Lung (tissue), 11 donors: ENCODE measurements at regions not wholly inside any gene's neighbourhood (a gene's known extent, or its start where the extent isn't known, plus 50 kb on each side); places are given as distances from the start of the nearest gene placed in this dataset.

Experiments
- ATAC-seq: fragments of 200-7000 bp; cut with Tn5 transposase; one replicate; pipeline ENCODE4 v1.9.1; 2020; ENCODE audit warnings: moderate number of reproducible peaks; ENCODE audit not compliant: insufficient read depth, low FRiP score
- DNase-seq, 3 donors: peaks; one replicate each; pipeline ENCODE4 v3.0.0-alpha.2; 2013 to 2017
- H3K27ac ChIP-seq, 2 donors: one replicate each; pipeline ENCODE4 v1.5.1; 2013; ENCODE audit warnings: mild to moderate bottlenecking in 2 of 2, moderate library complexity in 2 of 2, control low read depth in 1 of 2, inconsistent platforms in 1 of 2, low read depth in 1 of 2, low read length in 1 of 2
- H3K27me3 ChIP-seq, 3 donors: one replicate each; pipeline ENCODE4 v1.5.1; 2013; ENCODE audit warnings: low read length in 2 of 3; ENCODE audit not compliant: control insufficient read depth in 3 of 3, insufficient read depth in 3 of 3
- H3K36me3 ChIP-seq, 4 donors: one replicate each; pipeline ENCODE4 v1.5.1; 2013; ENCODE audit warnings: low read length in 4 of 4, mild to moderate bottlenecking in 1 of 4, moderate library complexity in 1 of 4; ENCODE audit not compliant: control insufficient read depth in 4 of 4, insufficient read depth in 4 of 4
- H3K4me1 ChIP-seq, 5 donors: one replicate each; pipeline ENCODE4 v1.5.1; 2013; ENCODE audit warnings: low read length in 5 of 5, mild to moderate bottlenecking in 2 of 5, moderate library complexity in 1 of 5; ENCODE audit not compliant: control insufficient read depth in 5 of 5, insufficient read depth in 5 of 5
- H3K4me3 ChIP-seq: one replicate; pipeline ENCODE4 v1.5.1; 2013; ENCODE audit warnings: mild to moderate bottlenecking, control low read depth, moderate library complexity
- H3K9ac ChIP-seq, 2 donors: one replicate each; pipeline ENCODE4 v1.5.1; 2013; ENCODE audit warnings: low read length in 2 of 2, control low read depth in 1 of 2; ENCODE audit not compliant: insufficient read depth in 1 of 2
- H3K9me3 ChIP-seq, 4 donors: one replicate each; pipeline ENCODE4 v1.5.1; 2013; ENCODE audit warnings: low read length in 3 of 4, mild to moderate bottlenecking in 1 of 4, moderate library complexity in 1 of 4; ENCODE audit not compliant: control insufficient read depth in 4 of 4, insufficient read depth in 3 of 4
- CTCF ChIP-seq: IDR thresholded peaks from 2 replicates; pipeline ENCODE4 v1.5.1; 2012; ENCODE audit warnings: mild to moderate bottlenecking; ENCODE audit errors: control extremely low read depth, extremely low read depth
- WGBS, 2 donors: extraction: QIAGEN DNeasy Blood & Tissue Kit; methylation state at CpG; one replicate each; pipeline ENCODE4 v1.1.7; 2013; 5-methylcytosine and 5-hydroxymethylcytosine counted together
- donor health status: control.
- donor health status: control.
- donor health status: Bipolar disorder and iron deficiency.
- donor health status: healthy.
- donor health status: DM: yes; HTN: yes; CAD: no.

- peaks cover 2 to 11% (median 6%) of the 10 kb centered on the region in 4 donors for H3K9me3 ChIP-seq
- no peak for ATAC-seq
- no peak overlapping the region for H3K27ac ChIP-seq
- H3K4me1 ChIP-seq = no peaks in the 10 kb centered on the region
- no peak for DNase-seq
- H3K4me3 ChIP-seq = no peak overlapping the region
- no peak for TF ChIP-seq CTCF
- no peaks in the 10 kb centered on the region for H3K36me3 ChIP-seq
- no peak overlapping the region for H3K9ac ChIP-seq
- WGBS, 2 donors = 78 to 81% methylated on average over 2 of the region's 2 CpGs
- no peaks in the 10 kb centered on the region for H3K27me3 ChIP-seq
Observed at GRCh38 chr14:22325676-22326400, 263.2 kb downstream of the DAD1 start.

GRCh38 chr14:22320362-22320750 lies 268.7 kb downstream of the DAD1 start:
- no peaks in the 10 kb centered on the region for H3K27me3 ChIP-seq
- H3K27ac ChIP-seq = no peak overlapping the region
- 46 to 63% methylated on average over 4 of the region's 4 CpGs for WGBS, 2 donors
- ATAC-seq (no peak), DNase-seq (no peak)
- H3K9me3 ChIP-seq = no peaks in the 10 kb centered on the region
- peaks cover 0 to under 1% (median 0%) of the 10 kb centered on the region in 5 donors for H3K4me1 ChIP-seq
- H3K36me3 ChIP-seq = no peaks in the 10 kb centered on the region
- no peak overlapping the region for H3K9ac ChIP-seq
- no peak for TF ChIP-seq CTCF
- H3K4me3 ChIP-seq = no peak overlapping the region

- 32 to 38% methylated on average over 4 of the region's 4 CpGs for WGBS, 2 donors
Observed at GRCh38 chr14:22319526-22320361, 269.3 kb downstream of the DAD1 start.

More at GRCh38 chr14:22319526-22320361, 269.3 kb downstream of the DAD1 start:
- Histone ChIP-seq H3K9ac (no peak overlapping the region), H3K9me3 (no peaks in the 10 kb centered on the region), H3K4me3 (no peak overlapping the region), H3K27ac (no peak overlapping the region), H3K4me1 (peaks cover 0 to 1% (median 0%) of the 10 kb centered on the region in 5 donors), H3K36me3 (no peaks in the 10 kb centered on the region), H3K27me3 (no peaks in the 10 kb centered on the region)
- DNase-seq = peak; percentile 48 to 79 (median 68)
- peak; percentile 40 for TF ChIP-seq CTCF
- peak; percentile 53 for ATAC-seq
